K562 (cell line): ENCODE measurements at regions not wholly inside any gene's neighbourhood (a gene's known extent, or its start where the extent isn't known, plus 50 kb on each side); places are given as distances from the start of the nearest gene placed in this dataset.

Experiments
- BDP1 ChIP-seq: IDR thresholded peaks from 3 replicates; pipeline ENCODE4 v1.6.1; 2011; ENCODE audit not compliant: insufficient read length, insufficient read depth
- DEAF1 ChIP-seq: fragments of 450-650 bp; formaldehyde crosslinking; IDR thresholded peaks from 2 replicates; pipeline ENCODE4 v1.4.0; 2020; ENCODE audit warnings: mild to moderate bottlenecking, moderate library complexity
- GATAD2B ChIP-seq: fragments of 450-650 bp; IDR thresholded peaks from 2 replicates; pipeline ENCODE4 v1.6.1; 2017; ENCODE audit warnings: mild to moderate bottlenecking, borderline replicate concordance
- HDAC1 ChIP-seq, 2 experiments: fragments of 450-650 bp; IDR thresholded peaks; 2 replicates each; pipeline ENCODE4 v1.6.1; 2016 to 2017; ENCODE audit warnings: inconsistent platforms in 1 of 2, mild to moderate bottlenecking in 1 of 2, moderate library complexity in 1 of 2
- KDM1A ChIP-seq, 2 experiments: fragments of 450-650 bp; IDR thresholded peaks; 2 replicates each; pipeline ENCODE4 v1.6.1; 2016; ENCODE audit warnings: mild to moderate bottlenecking in 2 of 2
- KLF6 ChIP-seq: fragments of 250-450 bp; sonication (Bioruptor Pico); IDR thresholded peaks from 2 replicates; pipeline ENCODE4 v1.4.0; 2020; ENCODE audit warnings: mild to moderate bottlenecking, moderate library complexity, borderline replicate concordance
- NCOA1 ChIP-seq: fragments of 450-650 bp; IDR thresholded peaks from 2 replicates; pipeline ENCODE4 v1.6.1; 2016; ENCODE audit warnings: low read depth
- PHF21A ChIP-seq: fragments of 450-650 bp; IDR thresholded peaks from 2 replicates; pipeline ENCODE4 v1.6.1; 2017; ENCODE audit warnings: low read depth, borderline replicate concordance
- PHTF2 ChIP-seq: fragments of 250-450 bp; sonication (Bioruptor Pico); IDR thresholded peaks from 2 replicates; pipeline ENCODE4 v1.5.0; 2021; ENCODE audit warnings: mild to moderate bottlenecking
- SAFB ChIP-seq: fragments of 200-400 bp; formaldehyde crosslinking; IDR thresholded peaks from 2 replicates; pipeline ENCODE4 v1.6.1; 2017; ENCODE audit warnings: low read depth, low read length, borderline replicate concordance
- THRB ChIP-seq: fragments of 450-650 bp; formaldehyde crosslinking; conservative IDR thresholded peaks from 2 replicates; pipeline ENCODE4 v1.4.0; 2022; ENCODE audit warnings: mild to moderate bottlenecking, missing genetic modification characterization
- ZFP30 ChIP-seq: fragments of 250-450 bp; sonication (Bioruptor Pico); IDR thresholded peaks from 2 replicates; pipeline ENCODE4 v1.8.0; 2022; ENCODE audit warnings: moderate library complexity, mild to moderate bottlenecking, inconsistent platforms, borderline replicate concordance
- ZNF280A ChIP-seq: fragments of 450-650 bp; IDR thresholded peaks from 2 replicates; pipeline ENCODE4 v1.6.1; 2018; ENCODE audit warnings: mild to moderate bottlenecking, low read depth; ENCODE audit not compliant: partially characterized antibody
- ZNF395 ChIP-seq: fragments of 200-800 bp; sonication (Bioruptor generic); IDR thresholded peaks from 2 replicates; pipeline ENCODE4 v1.6.1; 2017; ENCODE audit warnings: missing genetic modification characterization, missing compliant biosample characterization
- ZNF511 ChIP-seq: sonication (generic); formaldehyde crosslinking; IDR thresholded peaks from 2 replicates; pipeline ENCODE4 v1.8.0; 2022; ENCODE audit warnings: mild to moderate bottlenecking, missing genetic modification reagents
- ZNF668 ChIP-seq: fragments of 250-450 bp; sonication (Bioruptor Pico); IDR thresholded peaks from 2 replicates; pipeline ENCODE4 v1.8.0; 2022; ENCODE audit warnings: mild to moderate bottlenecking, inconsistent platforms
- ZNF717 ChIP-seq: fragments of 250-450 bp; sonication (Bioruptor Pico); IDR thresholded peaks from 2 replicates; pipeline ENCODE4 v1.5.0; 2021

- TF ChIP-seq HDAC1 (IDR thresholded peaks at IDR 0.05) (peak in 1 of 2 experiments; percentile 87; a peak in 2 of 4 replicates), ZNF280A (peak; percentile 31), ZNF668 (CRISPR knock-in tag) (peak; percentile 76; the same call in 1 of the 2 replicates), ZNF717 (CRISPR knock-in tag) (0 out of 2 replicates have a peak, but pooled peaks have one; percentile 61), KLF6 (0 out of 2 replicates have a peak, but pooled peaks have one; percentile 46), PHTF2 (CRISPR knock-in tag) (no peak), THRB (0 out of 2 replicates have a peak, but pooled peaks have one; percentile 34), ZNF395 (CRISPR knock-in tag) (peak; percentile 87; the same call in 1 of the 2 replicates), DEAF1 (CRISPR knock-in tag) (0 out of 2 replicates have a peak, but pooled peaks have one; percentile 4), PHF21A (no peak; the same call in 1 of the 2 replicates), KDM1A (IDR thresholded peaks at IDR 0.05) (peak; percentile 80 to 89; a peak in 3 of 4 replicates), BDP1 (no peak), GATAD2B (peak; percentile 68; the same call in 1 of the 2 replicates), NCOA1 (peak; percentile 91), ZFP30 (CRISPR knock-in tag) (no peak), ZNF511 (CRISPR knock-in tag) (no peak), SAFB (no peak)
Observed at GRCh38 chr6:26295691-26296555, 69.1 kb upstream of the BTN3A2 start (continued).
